IMR-90 (cell line): ENCODE measurements at regions not wholly inside any gene's neighbourhood (a gene's known extent, or its start where the extent isn't known, plus 50 kb on each side); places are given as distances from the start of the nearest gene placed in this dataset.

Source experiments
- ATAC-seq: fragments of 200-7000 bp; cut with Tn5 transposase; 2 replicates; pipeline ENCODE4 v1.9.1; 2020; ENCODE audit warnings: low read depth, mild to moderate bottlenecking, moderate library complexity
- BruUV-seq: library from RNA; stranded (reverse); fragments of 400-500 nt; replicated peaks from 2 replicates; lab custom pipeline; 2021; lab: Mats Ljungman, UMichigan
- CTCF ChIA-PET: fragments of 300-600 bp; formaldehyde crosslinking; extraction: SDS; loops from one replicate; lab custom pipeline; 2021; ENCODE audit warnings: antibody characterized with exemption; lab: Yijun Ruan, JAX
- POLR2A ChIA-PET: fragments of 300-600 bp; sonication (Branson Sonifier 250); formaldehyde crosslinking; loops from one replicate; lab custom pipeline; 2022; ENCODE audit warnings: antibody characterized with exemption; ENCODE audit not compliant: unreplicated experiment; lab: Charles Lee
- DNase-seq: peaks from one replicate; pipeline ENCODE4 v3.0.0; 2013
- H2AFZ ChIP-seq: replicated peaks from 2 replicates; pipeline ENCODE3; 2013; ENCODE audit warnings: low read length, mild to moderate bottlenecking; ENCODE audit not compliant: poor library complexity
- H2AK5ac ChIP-seq: 2 replicates; pipeline ENCODE4 v1.6.1; 2013; ENCODE audit warnings: low read depth, low read length, inconsistent platforms
- H2AK9ac ChIP-seq: replicated peaks from 2 replicates; pipeline ENCODE3; 2013; ENCODE audit warnings: mild to moderate bottlenecking, low read depth, low read length, moderate library complexity; ENCODE audit not compliant: poor library complexity
- H2BK120ac ChIP-seq: 2 replicates; pipeline ENCODE4 v1.6.1; 2013; ENCODE audit warnings: low read depth, low read length, inconsistent platforms
- H2BK15ac ChIP-seq: 3 replicates; pipeline ENCODE4 v1.6.1; 2013; ENCODE audit warnings: low read depth, low read length, inconsistent platforms
- H2BK20ac ChIP-seq: 2 replicates; pipeline ENCODE4 v1.6.1; 2013; ENCODE audit warnings: low read depth, mild to moderate bottlenecking, inconsistent platforms, low read length, moderate library complexity
- H2BK5ac ChIP-seq: 2 replicates; pipeline ENCODE4 v1.6.1; 2013; ENCODE audit warnings: mild to moderate bottlenecking, low read depth, low read length, inconsistent platforms; ENCODE audit not compliant: poor library complexity, severe bottlenecking
- H3K14ac ChIP-seq: replicated peaks from 2 replicates; pipeline ENCODE4 v1.6.1; 2013; ENCODE audit warnings: low read depth, low read length, inconsistent platforms
- H3K18ac ChIP-seq: 2 replicates; pipeline ENCODE4 v1.6.1; 2013; ENCODE audit warnings: low read depth, low read length, control low read depth
- H3K23ac ChIP-seq: 2 replicates; pipeline ENCODE4 v1.6.1; 2013; ENCODE audit warnings: low read depth, low read length, inconsistent platforms
- H3K27ac ChIP-seq: 2 replicates; pipeline ENCODE4 v1.5.1; 2013; ENCODE audit warnings: mild to moderate bottlenecking, control low read depth, low read length; ENCODE audit not compliant: insufficient read depth
- H3K27me3 ChIP-seq: 2 replicates; pipeline ENCODE4 v1.6.1; 2013; ENCODE audit warnings: low read length; ENCODE audit not compliant: control insufficient read depth, insufficient read depth
- H3K36me3 ChIP-seq: 2 replicates; pipeline ENCODE4 v1.6.1; 2013; ENCODE audit warnings: low read length, mixed read lengths; ENCODE audit not compliant: control insufficient read depth, insufficient read depth
- H3K4ac ChIP-seq: 2 replicates; pipeline ENCODE4 v1.6.1; 2013; ENCODE audit warnings: low read depth, low read length, inconsistent platforms
- H3K4me1 ChIP-seq: 2 replicates; pipeline ENCODE4 v1.6.1; 2013; ENCODE audit warnings: low read length, mixed read lengths; ENCODE audit not compliant: control insufficient read depth, insufficient read depth
- H3K4me2 ChIP-seq: 2 replicates; pipeline ENCODE4 v1.6.1; 2013; ENCODE audit warnings: low read depth, mild to moderate bottlenecking, control low read depth, low read length, moderate library complexity
- H3K4me3 ChIP-seq: 2 replicates; pipeline ENCODE4 v1.5.1; 2013; ENCODE audit warnings: low read depth, mild to moderate bottlenecking, control low read depth, low read length, moderate library complexity; ENCODE audit not compliant: insufficient read depth
- H3K56ac ChIP-seq: 2 replicates; pipeline ENCODE4 v1.6.1; 2013; ENCODE audit warnings: low read length, inconsistent platforms; ENCODE audit not compliant: insufficient read depth; ENCODE audit errors: extremely low read depth
- H3K79me1 ChIP-seq, 2 experiments: 2 replicates each; pipeline ENCODE4 v1.6.1; 2013; ENCODE audit warnings: low read length in 2 of 2, inconsistent platforms in 1 of 2, low read depth in 1 of 2
- H3K9ac ChIP-seq: 2 replicates; pipeline ENCODE4 v1.6.1; 2013; ENCODE audit warnings: low read depth, low read length, control low read depth
- H3K9me1 ChIP-seq: 2 replicates; pipeline ENCODE4 v1.6.1; 2013; ENCODE audit warnings: low read length, inconsistent platforms; ENCODE audit not compliant: insufficient read depth
- H3K9me3 ChIP-seq: 2 replicates; pipeline ENCODE4 v1.6.1; 2013; ENCODE audit warnings: low read length; ENCODE audit not compliant: control insufficient read depth, insufficient read depth
- H4K20me1 ChIP-seq: 2 replicates; pipeline ENCODE4 v1.6.1; 2013; ENCODE audit warnings: low read length, inconsistent platforms; ENCODE audit not compliant: insufficient read depth
- H4K5ac ChIP-seq: 2 replicates; pipeline ENCODE4 v1.6.1; 2013; ENCODE audit warnings: mild to moderate bottlenecking, low read depth, low read length, control low read depth
- H4K8ac ChIP-seq, 2 experiments: 2 replicates each; pipeline ENCODE4 v1.6.1; 2013; ENCODE audit warnings: low read depth in 2 of 2, low read length in 2 of 2, control low read depth in 1 of 2, inconsistent platforms in 1 of 2
- H4K91ac ChIP-seq: 2 replicates; pipeline ENCODE4 v1.6.1; 2013; ENCODE audit warnings: low read depth, low read length, inconsistent platforms; ENCODE audit not compliant: insufficient read depth
- CEBPB ChIP-seq: IDR thresholded peaks from 2 replicates; pipeline ENCODE4 v1.6.1; 2012; ENCODE audit warnings: low read depth, low read length, improper control_type of control experiment
- CHD1 ChIP-seq: IDR thresholded peaks from 2 replicates; pipeline ENCODE4 v1.6.1; 2012; ENCODE audit warnings: low read depth, low read length, improper control_type of control experiment
- ELK1 ChIP-seq: fragments of 150-350 bp; IDR thresholded peaks from 2 replicates; pipeline ENCODE4 v1.6.1; 2016; ENCODE audit warnings: low read depth, mild to moderate bottlenecking, low read length, moderate library complexity, borderline replicate concordance
- MAFK ChIP-seq: IDR thresholded peaks from 2 replicates; pipeline ENCODE4 v1.6.1; 2012; ENCODE audit warnings: low read depth, low read length, improper control_type of control experiment
- RCOR1 ChIP-seq: IDR thresholded peaks from 2 replicates; pipeline ENCODE4 v1.6.1; 2012; ENCODE audit warnings: mild to moderate bottlenecking, low read length, improper control_type of control experiment; ENCODE audit not compliant: insufficient replicate concordance
- SMC3 ChIP-seq: fragments of 150-350 bp; IDR thresholded peaks from 2 replicates; pipeline ENCODE4 v1.6.1; 2016; ENCODE audit warnings: low read depth, mild to moderate bottlenecking, antibody characterized with exemption, low read length, moderate library complexity
- WGBS, 2 experiments: methylation state at CpG; one replicate each; pipeline versions ENCODE4 v1.1.5 to v1.1.7; 2013; ENCODE audit warnings: missing lambda C conversion rate in 2 of 2; ENCODE audit not compliant: insufficient read length in 1 of 2; ENCODE audit errors: extremely low coverage in 2 of 2; 5-methylcytosine and 5-hydroxymethylcytosine counted together
- dilution Hi-C: fragments of 300-500 bp; cut with HindIII; formaldehyde crosslinking; loops from one replicate; pipeline ENCODE4 v1.14.3; 2018; ENCODE audit warnings: low sequenced_read_pairs; ENCODE audit not compliant: unreplicated experiment
- in situ Hi-C: fragments of 300-500 bp; cut with MboI; formaldehyde crosslinking; loops from 3 replicates; pipeline ENCODE4 v1.14.3; 2019; ENCODE audit warnings: low sequenced_read_pairs, inconsistent platforms, mixed read lengths
- intact Hi-C: fragments of 100-400 bp; cut with micrococcal nuclease; formaldehyde crosslinking; loops from 2 replicates; pipeline ENCODE4 v1.10.0; 2022

GRCh38 chr1:5740865-5741860 is 251.1 kb downstream of the NPHP4 start:
- Histone ChIP-seq H4K91ac (no peak overlapping the region), H2BK120ac (no peak overlapping the region), H3K36me3 (no peaks in the 10 kb centered on the region), H3K23ac (no peak overlapping the region), H3K14ac (no peak overlapping the region), H4K8ac (no peak overlapping the region), H2AK5ac (no peak overlapping the region), H3K56ac (no peak overlapping the region), H3K18ac (no peak overlapping the region), H2BK20ac (no peak overlapping the region), H3K4me3 (no peak overlapping the region), H3K9me1 (no peaks in the 10 kb centered on the region), H3K27ac (no peak overlapping the region), H2BK5ac (no peak overlapping the region), H3K9ac (no peak overlapping the region), H2AK9ac (no peak overlapping the region), H3K4me1 (no peaks in the 10 kb centered on the region), H3K27me3 (no peaks in the 10 kb centered on the region), H2AFZ (no peak overlapping the region), H3K4ac (no peak overlapping the region), H3K79me1 (no peaks in the 10 kb centered on the region), H2BK15ac (no peak overlapping the region), H4K20me1 (no peaks in the 10 kb centered on the region), H4K5ac (no peak overlapping the region), H3K4me2 (no peak overlapping the region), H3K9me3 (peaks cover 32% of the 10 kb centered on the region)
- CTCF ChIA-PET = no interaction called here
- TF ChIP-seq RCOR1 (no peak), MAFK (no peak), SMC3 (no peak), ELK1 (no peak), CEBPB (no peak), CHD1 (no peak)
- in situ Hi-C loops = no loop called here
- WGBS, 2 experiments = 42% methylated on average over 8 of the region's 21 CpGs; no CpG with 5 or more reads in 1 of the 2 experiments
- dilution Hi-C loops = no loop called here
- POLR2A ChIA-PET = no interaction called here
- no peak for DNase-seq
- no TSS peak for BruUV-seq
- ATAC-seq = no peak
- intact Hi-C loops = no loop called here
